ENCODE measurements at regions not wholly inside any gene's neighbourhood (a gene's known extent, or its start where the extent isn't known, plus 50 kb on each side); places are given as distances from the start of the nearest gene placed in this dataset.

DNA sequence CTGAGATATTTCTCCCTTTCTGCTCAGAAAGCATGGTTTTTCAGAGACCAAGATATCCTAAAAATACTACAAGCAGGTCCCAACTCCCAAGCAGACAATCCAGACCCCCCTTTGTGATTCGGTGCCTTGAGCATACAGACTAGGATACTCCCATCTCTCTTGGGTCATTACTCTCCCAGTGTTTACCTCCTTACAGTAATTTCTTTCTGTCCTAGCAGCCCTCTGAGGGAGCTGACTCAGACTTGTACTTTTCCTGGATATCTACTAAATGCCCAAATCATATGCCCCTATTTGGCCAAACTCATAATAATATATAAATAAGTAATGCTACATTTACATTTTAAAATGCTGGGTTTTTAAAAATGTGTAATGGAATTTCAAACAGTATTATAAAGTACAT lies 355.6 kb downstream of the LRIG3 start:
- TF ChIP-seq EZH2 (IDR thresholded peaks at IDR 0.05; ENCODE audit: borderline replicate concordance, low read length), result no peak
- TF ChIP-seq, protein P1, sequence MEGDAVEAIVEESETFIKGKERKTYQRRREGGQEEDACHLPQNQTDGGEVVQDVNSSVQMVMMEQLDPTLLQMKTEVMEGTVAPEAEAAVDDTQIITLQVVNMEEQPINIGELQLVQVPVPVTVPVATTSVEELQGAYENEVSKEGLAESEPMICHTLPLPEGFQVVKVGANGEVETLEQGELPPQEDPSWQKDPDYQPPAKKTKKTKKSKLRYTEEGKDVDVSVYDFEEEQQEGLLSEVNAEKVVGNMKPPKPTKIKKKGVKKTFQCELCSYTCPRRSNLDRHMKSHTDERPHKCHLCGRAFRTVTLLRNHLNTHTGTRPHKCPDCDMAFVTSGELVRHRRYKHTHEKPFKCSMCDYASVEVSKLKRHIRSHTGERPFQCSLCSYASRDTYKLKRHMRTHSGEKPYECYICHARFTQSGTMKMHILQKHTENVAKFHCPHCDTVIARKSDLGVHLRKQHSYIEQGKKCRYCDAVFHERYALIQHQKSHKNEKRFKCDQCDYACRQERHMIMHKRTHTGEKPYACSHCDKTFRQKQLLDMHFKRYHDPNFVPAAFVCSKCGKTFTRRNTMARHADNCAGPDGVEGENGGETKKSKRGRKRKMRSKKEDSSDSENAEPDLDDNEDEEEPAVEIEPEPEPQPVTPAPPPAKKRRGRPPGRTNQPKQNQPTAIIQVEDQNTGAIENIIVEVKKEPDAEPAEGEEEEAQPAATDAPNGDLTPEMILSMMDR (conservative IDR thresholded peaks at IDR 0.05 in 1 of 2, IDR thresholded peaks at IDR 0.05 in 1 of 2; ENCODE audit: extremely low read depth in 1 of 2, insufficient read depth in 1 of 2, low read depth in 1 of 2, low read length in 2 of 2), result no peak

Data from mammary epithelial cell (primary cell).